Loucy (cell line): ENCODE measurements at regions not wholly inside any gene's neighbourhood (a gene's known extent, or its start where the extent isn't known, plus 50 kb on each side); places are given as distances from the start of the nearest gene placed in this dataset.

Experiments
- CTCF ChIP-seq: fragments of 200-600 bp; sonication (generic); conservative IDR thresholded peaks from 2 replicates; pipeline ENCODE4 v1.5.1; 2014; ENCODE audit warnings: mild to moderate bottlenecking, antibody characterized with exemption, low read length
- EZH2phosphoT487 ChIP-seq: fragments of 200-600 bp; IDR thresholded peaks from 2 replicates; pipeline ENCODE4 v1.6.1; 2018; ENCODE audit warnings: antibody characterized with exemption, mild to moderate bottlenecking, moderate library complexity, borderline replicate concordance

- no peak for TF ChIP-seq EZH2phosphoT487
- no peak for TF ChIP-seq CTCF
Observed at GRCh38 chr5:35487233-35488025, 130.2 kb upstream of the SPEF2 start.
